Ishikawa (cell line): ENCODE measurements at regions not wholly inside any gene's neighbourhood (a gene's known extent, or its start where the extent isn't known, plus 50 kb on each side); places are given as distances from the start of the nearest gene placed in this dataset.

Source experiments
- CEBPB ChIP-seq: IDR thresholded peaks from 2 replicates; pipeline ENCODE4 v1.6.1; 2012
- CREB1 ChIP-seq: IDR thresholded peaks from 2 replicates; pipeline ENCODE4 v1.6.1; 2012; ENCODE audit warnings: low read depth
- EGR1 ChIP-seq: IDR thresholded peaks from 2 replicates; pipeline ENCODE4 v1.6.1; 2012
- EP300 ChIP-seq: IDR thresholded peaks from 2 replicates; pipeline ENCODE4 v1.6.1; 2012; ENCODE audit warnings: borderline replicate concordance
- NFIC ChIP-seq: IDR thresholded peaks from 2 replicates; pipeline ENCODE4 v1.6.1; 2012
- RAD21 ChIP-seq: IDR thresholded peaks from 2 replicates; pipeline ENCODE4 v1.6.1; 2012; ENCODE audit warnings: low read depth
- TAF1 ChIP-seq: IDR thresholded peaks from 2 replicates; pipeline ENCODE4 v1.6.1; 2012; ENCODE audit warnings: low read depth, mild to moderate bottlenecking
- TCF12 ChIP-seq: IDR thresholded peaks from 2 replicates; pipeline ENCODE4 v1.6.1; 2012; ENCODE audit warnings: low read depth
- TEAD4 ChIP-seq: IDR thresholded peaks from 2 replicates; pipeline ENCODE4 v1.6.1; 2012
- YY1 ChIP-seq: IDR thresholded peaks from 2 replicates; pipeline ENCODE4 v1.6.1; 2012; ENCODE audit warnings: low read depth
- ZBTB7A ChIP-seq: IDR thresholded peaks from 2 replicates; pipeline ENCODE4 v1.6.1; 2012; ENCODE audit warnings: low read depth
- TF ChIP-seq, protein P1 (sequence below): IDR thresholded peaks from 2 replicates; pipeline ENCODE4 v1.6.1; 2012
- TF ChIP-seq, protein P2 (sequence below): IDR thresholded peaks from 2 replicates; pipeline ENCODE4 v1.6.1; 2012; ENCODE audit warnings: low read depth, mild to moderate bottlenecking

DNA sequence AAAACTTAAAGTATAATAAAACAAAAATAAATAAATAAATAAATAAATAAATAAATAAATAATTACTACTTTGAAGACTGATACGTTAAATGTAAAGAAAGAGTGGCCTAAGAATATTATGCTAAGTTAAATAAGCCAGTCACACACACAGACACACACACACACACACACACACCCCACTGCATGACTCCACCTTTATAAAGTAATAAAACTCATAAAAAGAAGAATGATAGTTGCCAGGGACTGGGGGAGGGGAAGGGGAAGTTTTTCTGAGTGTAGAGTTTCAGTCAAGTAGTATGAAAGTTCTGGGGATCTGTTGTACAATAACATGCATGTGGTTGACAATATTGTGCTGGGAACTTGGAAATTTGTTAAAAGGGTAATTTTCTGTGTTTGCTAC lies 1237.5 kb upstream of the GYPC start:
- TF ChIP-seq TEAD4: no peak
- TF ChIP-seq CEBPB: no peak
- no peak for TF ChIP-seq ZBTB7A
- no peak for TF ChIP-seq EP300
- TF ChIP-seq, protein P1, sequence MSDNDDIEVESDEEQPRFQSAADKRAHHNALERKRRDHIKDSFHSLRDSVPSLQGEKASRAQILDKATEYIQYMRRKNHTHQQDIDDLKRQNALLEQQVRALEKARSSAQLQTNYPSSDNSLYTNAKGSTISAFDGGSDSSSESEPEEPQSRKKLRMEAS: no peak
- TF ChIP-seq CREB1: no peak
- TF ChIP-seq TAF1: no peak
- TF ChIP-seq TCF12: no peak
- no peak for TF ChIP-seq RAD21
- no peak for TF ChIP-seq NFIC
- no peak for TF ChIP-seq EGR1
- TF ChIP-seq YY1: no peak
- TF ChIP-seq, protein P2, sequence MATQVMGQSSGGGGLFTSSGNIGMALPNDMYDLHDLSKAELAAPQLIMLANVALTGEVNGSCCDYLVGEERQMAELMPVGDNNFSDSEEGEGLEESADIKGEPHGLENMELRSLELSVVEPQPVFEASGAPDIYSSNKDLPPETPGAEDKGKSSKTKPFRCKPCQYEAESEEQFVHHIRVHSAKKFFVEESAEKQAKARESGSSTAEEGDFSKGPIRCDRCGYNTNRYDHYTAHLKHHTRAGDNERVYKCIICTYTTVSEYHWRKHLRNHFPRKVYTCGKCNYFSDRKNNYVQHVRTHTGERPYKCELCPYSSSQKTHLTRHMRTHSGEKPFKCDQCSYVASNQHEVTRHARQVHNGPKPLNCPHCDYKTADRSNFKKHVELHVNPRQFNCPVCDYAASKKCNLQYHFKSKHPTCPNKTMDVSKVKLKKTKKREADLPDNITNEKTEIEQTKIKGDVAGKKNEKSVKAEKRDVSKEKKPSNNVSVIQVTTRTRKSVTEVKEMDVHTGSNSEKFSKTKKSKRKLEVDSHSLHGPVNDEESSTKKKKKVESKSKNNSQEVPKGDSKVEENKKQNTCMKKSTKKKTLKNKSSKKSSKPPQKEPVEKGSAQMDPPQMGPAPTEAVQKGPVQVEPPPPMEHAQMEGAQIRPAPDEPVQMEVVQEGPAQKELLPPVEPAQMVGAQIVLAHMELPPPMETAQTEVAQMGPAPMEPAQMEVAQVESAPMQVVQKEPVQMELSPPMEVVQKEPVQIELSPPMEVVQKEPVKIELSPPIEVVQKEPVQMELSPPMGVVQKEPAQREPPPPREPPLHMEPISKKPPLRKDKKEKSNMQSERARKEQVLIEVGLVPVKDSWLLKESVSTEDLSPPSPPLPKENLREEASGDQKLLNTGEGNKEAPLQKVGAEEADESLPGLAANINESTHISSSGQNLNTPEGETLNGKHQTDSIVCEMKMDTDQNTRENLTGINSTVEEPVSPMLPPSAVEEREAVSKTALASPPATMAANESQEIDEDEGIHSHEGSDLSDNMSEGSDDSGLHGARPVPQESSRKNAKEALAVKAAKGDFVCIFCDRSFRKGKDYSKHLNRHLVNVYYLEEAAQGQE: no peak
